ENCODE measurements at regions not wholly inside any gene's neighbourhood (a gene's known extent, or its start where the extent isn't known, plus 50 kb on each side); places are given as distances from the start of the nearest gene placed in this dataset.

GRCh38 chr12:89087149-89087825 is 265.0 kb downstream of the DUSP6 start:
- Histone ChIP-seq H3F3A (ENCODE audit: insufficient read depth, low read length, poor library complexity, severe bottlenecking) (no peaks in the 10 kb centered on the region), H3K36me3 (ENCODE audit: insufficient read depth, low read length) (no peaks in the 10 kb centered on the region), H3K9me2 (ENCODE audit: insufficient read depth, low read length) (no peaks in the 10 kb centered on the region), H3K27me3 (ENCODE audit: insufficient read depth, low read depth, low read length) (no peaks in the 10 kb centered on the region), H3K79me2 (replicated peaks; ENCODE audit: insufficient read depth, low read length) (no peaks in the 10 kb centered on the region), H3K4me3 (ENCODE audit: low read length) (no peak overlapping the region), H4K20me1 (ENCODE audit: insufficient read depth) (no peaks in the 10 kb centered on the region), H3K9ac (ENCODE audit: low read length) (no peak overlapping the region), H3K9me3 (ENCODE audit: low read length) (no peaks in the 10 kb centered on the region), H2AFZ (ENCODE audit: low read depth, low read length) (no peak overlapping the region), H3K27ac (ENCODE audit: low read length) (no peak overlapping the region), H3K4me2 (ENCODE audit: low read length) (no peak overlapping the region)
- TF ChIP-seq TAF1 (IDR thresholded peaks at IDR 0.05; ENCODE audit: low read depth) (no peak), POLR2AphosphoS5 (IDR thresholded peaks at IDR 0.05) (no peak), EZH2 (IDR thresholded peaks at IDR 0.05; ENCODE audit: borderline replicate concordance, insufficient read depth, low read length, poor library complexity, severe bottlenecking) (no peak), CTCF (IDR thresholded peaks at IDR 0.05; ENCODE audit: poor library complexity, severe bottlenecking) (no peak), RAD21 (conservative IDR thresholded peaks at IDR 0.05) (no peak), REST (IDR thresholded peaks at IDR 0.05; ENCODE audit: borderline replicate concordance) (no peak), MXI1 (conservative IDR thresholded peaks at IDR 0.05; ENCODE audit: poor library complexity, severe bottlenecking) (no peak), EP300 (conservative IDR thresholded peaks at IDR 0.05; ENCODE audit: poor library complexity, severe bottlenecking) (no peak), SMC3 (conservative IDR thresholded peaks at IDR 0.05; ENCODE audit: poor library complexity) (no peak)

- no peaks in the 10 kb centered on the region for H3K79me2 ChIP-seq (replicated peaks; ENCODE audit: insufficient read depth, low read length)
- no peak overlapping the region for H3K9ac ChIP-seq (ENCODE audit: low read length)
- no peak overlapping the region for H3K27ac ChIP-seq (ENCODE audit: low read length)
- H3K4me2 ChIP-seq (ENCODE audit: low read length): no peak overlapping the region
- H3K9me2 ChIP-seq (ENCODE audit: insufficient read depth, low read length): no peaks in the 10 kb centered on the region
- H3K4me3 ChIP-seq (ENCODE audit: low read length): no peak overlapping the region
- no peaks in the 10 kb centered on the region for H3K36me3 ChIP-seq (ENCODE audit: insufficient read depth, low read length)
- H3K27me3 ChIP-seq (ENCODE audit: insufficient read depth, low read depth, low read length): no peaks in the 10 kb centered on the region
- no peaks in the 10 kb centered on the region for H4K20me1 ChIP-seq (ENCODE audit: insufficient read depth)
- TF ChIP-seq SMC3 (conservative IDR thresholded peaks at IDR 0.05; ENCODE audit: poor library complexity): no peak
- no peak for TF ChIP-seq TAF1 (IDR thresholded peaks at IDR 0.05; ENCODE audit: low read depth)
- no peak for TF ChIP-seq EZH2 (IDR thresholded peaks at IDR 0.05; ENCODE audit: borderline replicate concordance, insufficient read depth, low read length, poor library complexity, severe bottlenecking)
- TF ChIP-seq MXI1 (conservative IDR thresholded peaks at IDR 0.05; ENCODE audit: poor library complexity, severe bottlenecking): no peak
- no peak for TF ChIP-seq EP300 (conservative IDR thresholded peaks at IDR 0.05; ENCODE audit: poor library complexity, severe bottlenecking)
- no peak for TF ChIP-seq CTCF (IDR thresholded peaks at IDR 0.05; ENCODE audit: poor library complexity, severe bottlenecking)
- no peak for TF ChIP-seq POLR2AphosphoS5 (IDR thresholded peaks at IDR 0.05)
- no peak for TF ChIP-seq REST (IDR thresholded peaks at IDR 0.05; ENCODE audit: borderline replicate concordance)
- no peak for TF ChIP-seq RAD21 (conservative IDR thresholded peaks at IDR 0.05)
- H2AFZ ChIP-seq (ENCODE audit: low read depth, low read length): no peak overlapping the region
- H3K9me3 ChIP-seq (ENCODE audit: low read length): no peaks in the 10 kb centered on the region
- no peaks in the 10 kb centered on the region for H3F3A ChIP-seq (ENCODE audit: insufficient read depth, low read length, poor library complexity, severe bottlenecking)
Observed at GRCh38 chr12:89085421-89085820, 266.9 kb downstream of the DUSP6 start.
